ENCODE measurements at regions not wholly inside any gene's neighbourhood (a gene's known extent, or its start where the extent isn't known, plus 50 kb on each side); places are given as distances from the start of the nearest gene placed in this dataset.

DNA sequence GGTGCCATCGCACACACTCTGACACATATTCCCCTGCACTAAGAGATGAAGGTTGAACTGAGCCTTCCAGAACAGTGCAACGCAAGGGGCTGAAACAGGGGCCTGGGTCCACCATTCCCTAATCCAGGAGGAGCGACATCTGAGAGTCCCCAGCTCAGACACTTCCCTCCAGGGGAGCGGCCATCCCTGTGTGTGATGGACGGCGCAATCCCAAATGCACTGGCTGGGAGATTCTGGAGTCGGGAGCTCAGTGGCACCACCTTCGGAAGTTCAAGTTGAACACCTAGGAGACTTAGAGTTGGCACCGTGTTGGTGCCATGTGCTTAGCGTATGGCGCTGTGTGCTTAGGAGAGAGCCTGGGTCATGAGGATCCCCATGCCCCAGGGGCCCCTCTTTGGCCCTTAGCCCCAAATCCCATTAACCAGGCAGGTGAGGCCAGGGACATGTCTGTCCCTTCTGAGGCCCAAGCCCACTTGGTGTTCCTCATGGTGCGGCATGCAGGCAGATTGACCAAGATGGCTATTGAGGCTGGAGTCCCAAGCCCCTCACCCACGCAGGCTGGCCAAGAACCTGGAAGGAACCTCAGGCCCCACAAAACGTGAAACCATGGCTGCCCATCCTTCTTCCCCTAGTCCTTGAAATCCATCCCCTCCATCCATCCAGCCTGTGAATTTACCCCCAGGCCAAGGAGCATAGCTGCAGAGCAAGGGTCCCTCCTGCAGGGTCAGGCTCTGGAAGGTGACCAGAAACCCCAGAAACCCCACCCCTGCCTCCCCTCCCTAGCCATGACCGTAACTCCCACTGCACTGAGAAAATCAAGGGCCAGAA, 114.1 kb upstream of the OTOS start:
- Histone ChIP-seq H3K4me3 (no peak overlapping the region), H3K4me2 (ENCODE audit: control insufficient read depth, insufficient read depth) (no peak overlapping the region), H3K9ac (ENCODE audit: control insufficient read depth, insufficient read depth, low read length) (no peak overlapping the region), H3K79me2 (ENCODE audit: control insufficient read depth, insufficient read depth, low read length) (no peaks in the 10 kb centered on the region), H4K20me1 (ENCODE audit: control insufficient read depth, insufficient read depth) (no peaks in the 10 kb centered on the region), H3K4me1 (ENCODE audit: control insufficient read depth, insufficient read depth, low read length) (no peaks in the 10 kb centered on the region), H2AFZ (ENCODE audit: control insufficient read depth, low read depth, low read length) (no peak overlapping the region), H3K27me3 (replicated peaks in 1 of 2; ENCODE audit: control insufficient read depth in 2 of 2, insufficient read depth in 2 of 2, low read length in 1 of 2) (no peaks in the 10 kb centered on the region), H3K27ac (ENCODE audit: control insufficient read depth, insufficient read depth) (no peak overlapping the region), H3K36me3 (ENCODE audit: control insufficient read depth in 2 of 2, insufficient read depth in 2 of 2, low read length in 1 of 2) (no peaks in the 10 kb centered on the region), H3K9me3 (replicated peaks; ENCODE audit: control insufficient read depth, insufficient read depth, low read length) (no peaks in the 10 kb centered on the region)
- ChIA-PET CTCF (no interaction called here), RAD21 (ENCODE audit: unreplicated experiment) (no interaction called here), POLR2A (no interaction called here), SMC1A (ENCODE audit: uncharacterized antibody, unreplicated experiment) (interaction anchor here (0.6 kb wide), 1 partner anchor 34 kb away, joined by 3 read pairs; no protein-coding TSS in a partner anchor)
- ATAC-seq (no peak), DNase-seq (ENCODE audit: low read depth, low spot score) (no peak), FAIRE-seq (no peak)
- TF ChIP-seq CHD2 (IDR thresholded peaks at IDR 0.05; ENCODE audit: borderline replicate concordance, low read depth, low read length) = no peak
- no peak for TF ChIP-seq IRF4 (IDR thresholded peaks at IDR 0.05; ENCODE audit: low read depth, low read length)
- no peak for TF ChIP-seq PKNOX1 (IDR thresholded peaks at IDR 0.05)
- 35% methylated on average over 15 of the region's 15 CpGs for WGBS (ENCODE audit: insufficient coverage, insufficient replicate concordance, low lambda C conversion rate, missing lambda C conversion rate)
- BruUV-seq (replicated peaks) = no TSS peak
- in situ Hi-C loops (cut with MboI) = no loop called here
- intact Hi-C loops (cut with micrococcal nuclease; ENCODE audit: unreplicated experiment) = no loop called here

DNA sequence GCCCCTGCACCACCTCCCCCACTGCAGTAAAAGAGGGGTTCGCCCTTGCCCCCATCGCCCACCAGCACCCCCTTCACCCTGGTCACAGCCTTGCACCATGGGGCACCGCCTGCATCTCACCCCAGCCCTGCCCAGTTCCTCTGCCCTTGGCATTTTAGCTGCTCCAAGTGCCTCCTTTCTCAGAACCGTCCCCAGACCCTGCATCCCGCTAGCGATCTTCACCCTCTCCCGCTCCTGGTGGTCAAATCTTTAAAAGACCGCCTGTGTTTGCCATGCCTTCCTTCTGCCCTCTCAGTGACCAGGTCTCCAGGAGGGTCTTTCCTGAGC, 114.7 kb upstream of the OTOS start:
- Histone ChIP-seq H3K4me2 (ENCODE audit: control insufficient read depth, insufficient read depth) (no peak overlapping the region), H3K79me2 (ENCODE audit: control insufficient read depth, insufficient read depth, low read length) (no peaks in the 10 kb centered on the region), H4K20me1 (ENCODE audit: control insufficient read depth, insufficient read depth) (no peaks in the 10 kb centered on the region), H3K27me3 (replicated peaks in 1 of 2; ENCODE audit: control insufficient read depth in 2 of 2, insufficient read depth in 2 of 2, low read length in 1 of 2) (no peaks in the 10 kb centered on the region), H3K9me3 (replicated peaks; ENCODE audit: control insufficient read depth, insufficient read depth, low read length) (no peaks in the 10 kb centered on the region), H3K27ac (ENCODE audit: control insufficient read depth, insufficient read depth) (no peak overlapping the region), H3K9ac (ENCODE audit: control insufficient read depth, insufficient read depth, low read length) (no peak overlapping the region), H3K4me1 (ENCODE audit: control insufficient read depth, insufficient read depth, low read length) (no peaks in the 10 kb centered on the region), H3K36me3 (ENCODE audit: control insufficient read depth in 2 of 2, insufficient read depth in 2 of 2, low read length in 1 of 2) (no peaks in the 10 kb centered on the region), H3K4me3 (no peak overlapping the region), H2AFZ (ENCODE audit: control insufficient read depth, low read depth, low read length) (no peak overlapping the region)
- POLR2A ChIA-PET = no interaction called here
- RAD21 ChIA-PET (ENCODE audit: unreplicated experiment) = no interaction called here
- FAIRE-seq (no peak), ATAC-seq (no peak), DNase-seq (ENCODE audit: low read depth, low spot score) (no peak)
- 28% methylated on average over 5 of the region's 8 CpGs for WGBS (ENCODE audit: insufficient coverage, insufficient replicate concordance, low lambda C conversion rate, missing lambda C conversion rate)
- no TSS peak for BruUV-seq (replicated peaks)
- intact Hi-C loops (cut with micrococcal nuclease; ENCODE audit: unreplicated experiment) (no loop called here), in situ Hi-C loops (cut with MboI) (no loop called here)
- CTCF ChIA-PET = no interaction called here
- SMC1A ChIA-PET (ENCODE audit: uncharacterized antibody, unreplicated experiment) = no interaction called here
- TF ChIP-seq RBBP5 (conservative IDR thresholded peaks at IDR 0.05) = no peak
- TF ChIP-seq IRF4 (IDR thresholded peaks at IDR 0.05; ENCODE audit: low read depth, low read length) = no peak
- no peak for TF ChIP-seq PAX8 (IDR thresholded peaks at IDR 0.05)
- TF ChIP-seq PRDM15 (CRISPR knock-in tag; IDR thresholded peaks at IDR 0.05) = no peak
- TF ChIP-seq YY1 (IDR thresholded peaks at IDR 0.05; ENCODE audit: low read depth, low read length) = no peak
- TF ChIP-seq PAX5 (IDR thresholded peaks at IDR 0.05; ENCODE audit: borderline replicate concordance, low read depth, low read length) = no peak
- no peak for TF ChIP-seq ZSCAN29 (IDR thresholded peaks at IDR 0.05)
- TF ChIP-seq TCF3 (IDR thresholded peaks at IDR 0.05; ENCODE audit: borderline replicate concordance, insufficient read depth, low read depth, low read length) = no peak
- no peak for TF ChIP-seq PML (IDR thresholded peaks at IDR 0.05; ENCODE audit: low read length)
- no peak for TF ChIP-seq RUNX3 (IDR thresholded peaks at IDR 0.05; ENCODE audit: low read length)

All from GM12878 (cell line).